Natural killer cell (primary cell): ENCODE measurements at regions not wholly inside any gene's neighbourhood (a gene's known extent, or its start where the extent isn't known, plus 50 kb on each side); places are given as distances from the start of the nearest gene placed in this dataset.
A peak's percentile ranks its signal among the peaks of the same experiment; 100 is the strongest.
"Not testable (repeated sequence)": the region's sequence is repeated elsewhere in the genome, so short reads cannot be mapped to it uniquely, and the experiment has no call there.

ENCODE experiments used
- ATAC-seq, 3 donors: fragments of 150-1000 bp in 2 of 3; fragments of 200-7000 bp in 1 of 3; cut with Tn5 transposase; 1 replicate in 1 of 3; 2 replicates in 2 of 3; pipeline ENCODE4 v1.10.0; 2021; ENCODE audit warnings: mild to moderate bottlenecking in 2 of 3, moderate library complexity in 2 of 3
- DNase-seq, 2 donors: peaks; one replicate each; pipeline versions ENCODE4 v3.0.0 to v3.0.0-alpha.2; 2013 to 2021; ENCODE audit warnings: mixed read lengths in 1 of 2
- H3K27ac ChIP-seq: one replicate; pipeline ENCODE4 v1.5.1; 2013; ENCODE audit warnings: mild to moderate bottlenecking, low read length
- H3K27me3 ChIP-seq: one replicate; pipeline ENCODE4 v1.6.1; 2013; ENCODE audit warnings: low read length; ENCODE audit not compliant: control insufficient read depth, insufficient read depth
- H3K36me3 ChIP-seq: one replicate; pipeline ENCODE4 v1.6.1; 2013; ENCODE audit warnings: low read length; ENCODE audit not compliant: control insufficient read depth, insufficient read depth
- H3K4me1 ChIP-seq: one replicate; pipeline ENCODE4 v1.6.1; 2013; ENCODE audit warnings: low read length; ENCODE audit not compliant: control insufficient read depth, insufficient read depth
- H3K4me3 ChIP-seq: one replicate; pipeline ENCODE4 v1.5.1; 2013; ENCODE audit warnings: low read length
- H3K9me3 ChIP-seq: one replicate; pipeline ENCODE4 v1.6.1; 2013; ENCODE audit warnings: low read length; ENCODE audit not compliant: control insufficient read depth, insufficient read depth
- H3K27ac Mint-ChIP-seq, 2 donors: one replicate each; pipeline ENCODE4 v1.8.0; 2022; ENCODE audit warnings: mild to moderate bottlenecking in 2 of 2, mixed read lengths in 2 of 2, moderate library complexity in 1 of 2
- H3K27me3 Mint-ChIP-seq, 2 donors: one replicate each; pipeline ENCODE4 v1.8.0; 2022; ENCODE audit warnings: low read depth in 2 of 2, mixed read lengths in 2 of 2
- H3K36me3 Mint-ChIP-seq: one replicate; pipeline ENCODE4 v1.8.0; 2022; ENCODE audit warnings: mixed read lengths
- H3K4me1 Mint-ChIP-seq, 2 donors: one replicate each; pipeline ENCODE4 v1.8.0; 2022; ENCODE audit warnings: mixed read lengths in 2 of 2
- H3K4me3 Mint-ChIP-seq: one replicate; pipeline ENCODE4 v1.8.0; 2022; ENCODE audit warnings: mild to moderate bottlenecking, moderate library complexity, mixed read lengths
- H3K9me3 Mint-ChIP-seq, 2 donors: one replicate each; pipeline ENCODE4 v1.8.0; 2022; ENCODE audit warnings: mixed read lengths in 2 of 2
- WGBS: methylation state at CpG from one replicate; pipeline ENCODE4 v1.1.7; 2013; ENCODE audit warnings: missing lambda C conversion rate; ENCODE audit not compliant: insufficient coverage; 5-methylcytosine and 5-hydroxymethylcytosine counted together
- intact Hi-C: fragments of 100-400 bp; cut with micrococcal nuclease; formaldehyde crosslinking; loops from one replicate; pipeline ENCODE4 v1.14.2; 2022
- TF ChIP-seq, protein P1 (sequence below): fragments of 200-600 bp; IDR thresholded peaks from one replicate; pipeline ENCODE4 v1.8.0; 2022; ENCODE audit warnings: antibody characterized with exemption

DNA sequence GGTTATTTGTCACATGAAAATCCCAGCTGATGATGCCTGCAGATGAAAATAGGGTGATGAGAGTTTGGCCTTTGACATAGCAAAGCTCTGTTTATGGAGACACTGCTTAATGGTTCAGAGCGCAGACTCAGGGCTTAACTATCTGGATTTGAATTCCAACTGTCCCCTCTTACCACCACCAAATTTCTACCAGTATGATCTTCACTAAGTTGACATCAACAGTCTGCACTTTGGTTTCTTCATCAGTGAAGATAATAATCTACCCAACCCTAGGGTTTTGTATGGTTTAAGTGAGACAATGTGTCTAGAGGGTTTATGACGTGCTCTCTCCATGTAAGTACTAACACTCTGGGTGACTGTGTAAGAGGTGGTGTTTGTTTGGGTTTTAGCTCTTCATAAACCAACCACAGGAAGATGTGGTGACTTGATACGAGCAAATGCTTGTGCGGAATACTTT lies 151.4 kb upstream of the TNFAIP3 start:
- Mint-ChIP-seq H3K4me3 (peak overlapping the region; percentile 84), H3K27ac (peak overlapping the region; percentile 87 to 97), H3K4me1 (peaks cover 61 to 69% of the 10 kb centered on the region in 2 donors), H3K9me3 (peaks cover 2 to 4% of the 10 kb centered on the region in 2 donors), H3K27me3 (peaks cover 6 to 15% of the 10 kb centered on the region in 2 donors), H3K36me3 (no peaks in the 10 kb centered on the region)
- DNase-seq (peak in 1 of 2 donors; percentile 92), ATAC-seq (peak; percentile 80 to 97 (median 88))
- intact Hi-C loops: loop anchor here (1.0 to 10.0 kb wide), 6 partner anchors 7 to 1431 kb away; partner anchors contain the start of gene BCLAF1
- TF ChIP-seq, protein P1, sequence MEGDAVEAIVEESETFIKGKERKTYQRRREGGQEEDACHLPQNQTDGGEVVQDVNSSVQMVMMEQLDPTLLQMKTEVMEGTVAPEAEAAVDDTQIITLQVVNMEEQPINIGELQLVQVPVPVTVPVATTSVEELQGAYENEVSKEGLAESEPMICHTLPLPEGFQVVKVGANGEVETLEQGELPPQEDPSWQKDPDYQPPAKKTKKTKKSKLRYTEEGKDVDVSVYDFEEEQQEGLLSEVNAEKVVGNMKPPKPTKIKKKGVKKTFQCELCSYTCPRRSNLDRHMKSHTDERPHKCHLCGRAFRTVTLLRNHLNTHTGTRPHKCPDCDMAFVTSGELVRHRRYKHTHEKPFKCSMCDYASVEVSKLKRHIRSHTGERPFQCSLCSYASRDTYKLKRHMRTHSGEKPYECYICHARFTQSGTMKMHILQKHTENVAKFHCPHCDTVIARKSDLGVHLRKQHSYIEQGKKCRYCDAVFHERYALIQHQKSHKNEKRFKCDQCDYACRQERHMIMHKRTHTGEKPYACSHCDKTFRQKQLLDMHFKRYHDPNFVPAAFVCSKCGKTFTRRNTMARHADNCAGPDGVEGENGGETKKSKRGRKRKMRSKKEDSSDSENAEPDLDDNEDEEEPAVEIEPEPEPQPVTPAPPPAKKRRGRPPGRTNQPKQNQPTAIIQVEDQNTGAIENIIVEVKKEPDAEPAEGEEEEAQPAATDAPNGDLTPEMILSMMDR: no peak
- Histone ChIP-seq H3K4me3 (no peak overlapping the region), H3K27ac (peak overlapping the region; percentile 81), H3K4me1 (peaks cover 23% of the 10 kb centered on the region), H3K9me3 (no peaks in the 10 kb centered on the region), H3K27me3 (no peaks in the 10 kb centered on the region), H3K36me3 (no peaks in the 10 kb centered on the region)
- WGBS: 67% methylated on average over 1 of the region's 4 CpGs

DNA sequence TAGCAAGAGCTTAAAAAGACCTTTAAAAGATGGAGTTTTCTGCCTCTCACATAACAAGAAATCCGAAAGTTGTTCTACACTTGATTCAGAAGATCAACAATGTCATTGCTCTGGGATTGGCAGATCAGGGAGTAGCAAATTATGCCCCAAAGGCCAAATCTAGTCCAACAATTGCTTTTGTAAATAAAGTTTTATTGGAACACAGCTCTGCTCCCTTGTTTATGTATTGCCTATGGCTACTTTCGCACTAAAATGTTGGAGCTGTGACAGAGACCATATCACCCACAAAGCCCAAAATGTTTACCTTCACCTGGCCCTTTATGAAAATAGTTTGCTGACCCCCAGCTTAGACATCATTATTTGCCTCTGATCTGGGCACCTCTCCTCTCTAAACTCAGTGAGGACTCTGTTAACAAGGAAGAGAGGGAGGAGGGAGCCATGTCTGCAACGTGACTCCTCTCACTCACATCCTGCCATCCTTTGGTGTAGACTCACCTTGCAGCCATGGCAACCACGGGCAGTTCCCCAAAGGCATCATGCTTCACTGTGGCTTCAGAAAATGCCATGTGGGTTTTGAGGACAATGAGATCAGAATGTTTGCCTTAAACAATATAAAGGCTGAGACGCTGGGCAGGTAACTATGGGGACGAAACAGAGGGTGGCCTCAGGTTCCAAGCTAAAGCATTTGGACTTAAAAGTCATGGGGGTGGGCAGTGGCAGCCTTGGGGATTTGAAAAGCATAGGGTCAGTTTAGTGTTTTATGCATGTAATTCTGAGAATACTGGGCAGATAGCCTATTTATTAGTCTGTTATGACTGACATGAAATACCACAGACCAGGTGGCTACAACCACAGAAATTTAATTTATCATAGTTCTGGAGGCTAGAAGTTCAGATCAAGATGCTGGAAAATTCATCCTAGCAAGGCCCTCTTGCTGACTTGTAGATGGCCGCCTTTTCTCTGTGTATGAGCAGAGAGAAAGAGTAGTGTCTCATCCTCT lies 149.7 kb upstream of the TNFAIP3 start:
- Mint-ChIP-seq H3K9me3 (no peaks in the 10 kb centered on the region), H3K4me1 (peaks cover 55 to 59% of the 10 kb centered on the region in 2 donors), H3K4me3 (peak overlapping the region; percentile 74), H3K36me3 (no peaks in the 10 kb centered on the region), H3K27me3 (peaks cover 4 to 15% of the 10 kb centered on the region in 2 donors), H3K27ac (peak overlapping the region; percentile 87 to 97)
- peak; percentile 60 to 94 for DNase-seq
- TF ChIP-seq, protein P1: no peak
- WGBS: 71% methylated on average over 5 of the region's 7 CpGs
- intact Hi-C loops: loop anchor here (5.0 to 10.0 kb wide), 3 partner anchors 463 to 1433 kb away; partner anchors contain the start of gene BCLAF1
- Histone ChIP-seq H3K36me3 (no peaks in the 10 kb centered on the region), H3K4me1 (peaks cover 21% of the 10 kb centered on the region), H3K27me3 (no peaks in the 10 kb centered on the region), H3K4me3 (no peak overlapping the region), H3K9me3 (no peaks in the 10 kb centered on the region), H3K27ac (peak overlapping the region; percentile 81)
- ATAC-seq: peak; percentile 48 to 58 (median 52)

DNA sequence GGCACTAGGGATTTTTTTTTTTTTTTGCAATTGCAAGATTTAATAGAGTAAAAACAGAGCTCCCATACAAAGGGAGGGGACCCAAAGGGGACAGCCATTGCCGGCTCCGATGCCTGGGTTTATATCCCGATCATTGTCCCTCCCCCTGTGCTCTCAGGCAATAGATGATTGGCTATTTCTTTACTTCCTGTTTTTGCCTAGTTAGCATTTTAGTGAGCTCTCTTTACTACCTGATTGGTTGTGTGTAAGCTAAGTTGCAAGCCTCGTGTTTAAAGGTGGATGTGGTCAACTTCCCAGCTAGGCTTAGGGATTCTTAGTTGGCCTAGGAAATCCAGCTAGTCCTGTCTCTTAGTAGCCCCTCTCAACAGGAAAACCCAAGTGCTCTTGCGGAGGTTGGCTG lies 148.2 kb upstream of the TNFAIP3 start:
- H3K4me1 ChIP-seq: peaks cover 27% of the 10 kb centered on the region
- not testable (repeated sequence) for H3K36me3 ChIP-seq, H3K9me3 Mint-ChIP-seq, H3K27me3 ChIP-seq, DNase-seq, H3K36me3 Mint-ChIP-seq, H3K4me3 Mint-ChIP-seq, H3K4me3 ChIP-seq, H3K9me3 ChIP-seq, ATAC-seq, H3K27ac ChIP-seq
- 90% methylated on average over 5 of the region's 5 CpGs for WGBS
- H3K4me1 Mint-ChIP-seq: peaks cover 61% of the 10 kb centered on the region in 2 donors
- peaks cover 4 to 15% of the 10 kb centered on the region in 2 donors for H3K27me3 Mint-ChIP-seq
- H3K27ac Mint-ChIP-seq: peak overlapping the region; percentile 38 to 87
- intact Hi-C loops: loop anchor here (5.0 to 10.0 kb wide), 3 partner anchors 464 to 1434 kb away; partner anchors contain the start of gene BCLAF1

DNA sequence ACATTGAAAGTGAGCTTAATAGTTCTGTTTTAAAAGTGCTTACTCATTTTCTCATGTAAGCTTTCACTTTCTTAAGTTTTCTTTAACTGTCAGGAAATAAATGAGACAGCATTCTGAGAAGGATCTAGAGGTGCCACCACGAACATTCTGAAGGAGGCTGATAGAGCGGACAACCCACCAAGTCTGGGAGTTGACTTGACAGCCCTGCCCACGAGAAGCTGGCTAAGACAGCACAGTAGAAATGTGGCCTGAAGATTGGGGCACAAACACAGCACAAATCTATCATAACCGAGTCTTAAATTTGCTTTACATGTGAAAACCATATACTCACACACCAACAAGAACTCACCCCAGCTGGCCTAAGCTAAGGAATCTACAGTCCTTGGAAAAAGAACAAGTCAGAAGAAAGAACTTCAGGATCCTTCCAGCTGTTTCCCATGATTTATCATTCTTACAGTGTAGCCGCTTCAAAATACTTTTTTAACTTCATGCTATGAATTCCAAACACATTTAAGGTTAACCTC lies 144.2 kb upstream of the TNFAIP3 start:
- intact Hi-C loops: loop anchor here (2.0 kb wide), 1 partner anchor 14 kb away; no protein-coding TSS in a partner anchor
- Histone ChIP-seq H3K4me3 (no peak overlapping the region), H3K9me3 (no peaks in the 10 kb centered on the region), H3K36me3 (no peaks in the 10 kb centered on the region), H3K27me3 (no peaks in the 10 kb centered on the region), H3K4me1 (peaks cover 10% of the 10 kb centered on the region), H3K27ac (peak overlapping the region; percentile 43)
- H3K27me3 Mint-ChIP-seq: peaks cover 17 to 29% of the 10 kb centered on the region in 2 donors
- H3K4me3 Mint-ChIP-seq: peak overlapping the region; percentile 21
- H3K27ac Mint-ChIP-seq: peak overlapping the region; percentile 86 to 88
- peaks cover 22 to 26% of the 10 kb centered on the region in 2 donors for H3K4me1 Mint-ChIP-seq
- no peaks in the 10 kb centered on the region for H3K9me3 Mint-ChIP-seq
- TF ChIP-seq, protein P1: no peak
- no peaks in the 10 kb centered on the region for H3K36me3 Mint-ChIP-seq
- ATAC-seq (peak; percentile 92 to 96 (median 96)), DNase-seq (peak in 1 of 2 donors; percentile 55)
- WGBS: 38% methylated on average over 5 of the region's 5 CpGs
